Vagina (tissue), 2 donors: ENCODE measurements at regions not wholly inside any gene's neighbourhood (a gene's known extent, or its start where the extent isn't known, plus 50 kb on each side); places are given as distances from the start of the nearest gene placed in this dataset.

Experiments used
- POLR2A ChIP-seq, 2 donors: fragments of 450-650 bp; IDR thresholded peaks; one replicate each; pipeline ENCODE4 v1.6.1; 2017; ENCODE audit warnings: antibody characterized with exemption in 2 of 2, mild to moderate bottlenecking in 2 of 2, moderate library complexity in 2 of 2
- TF ChIP-seq, protein P1 (sequence below), 3 experiments: fragments of 450-650 bp in 2 of 3; fragments of 200-600 bp in 1 of 3; sonication (generic) in 1 of 3; IDR thresholded peaks; one replicate each; pipeline ENCODE4 v1.5.1; 2017 to 2019; ENCODE audit warnings: antibody characterized with exemption in 3 of 3, mild to moderate bottlenecking in 2 of 3, moderate library complexity in 2 of 3

DNA sequence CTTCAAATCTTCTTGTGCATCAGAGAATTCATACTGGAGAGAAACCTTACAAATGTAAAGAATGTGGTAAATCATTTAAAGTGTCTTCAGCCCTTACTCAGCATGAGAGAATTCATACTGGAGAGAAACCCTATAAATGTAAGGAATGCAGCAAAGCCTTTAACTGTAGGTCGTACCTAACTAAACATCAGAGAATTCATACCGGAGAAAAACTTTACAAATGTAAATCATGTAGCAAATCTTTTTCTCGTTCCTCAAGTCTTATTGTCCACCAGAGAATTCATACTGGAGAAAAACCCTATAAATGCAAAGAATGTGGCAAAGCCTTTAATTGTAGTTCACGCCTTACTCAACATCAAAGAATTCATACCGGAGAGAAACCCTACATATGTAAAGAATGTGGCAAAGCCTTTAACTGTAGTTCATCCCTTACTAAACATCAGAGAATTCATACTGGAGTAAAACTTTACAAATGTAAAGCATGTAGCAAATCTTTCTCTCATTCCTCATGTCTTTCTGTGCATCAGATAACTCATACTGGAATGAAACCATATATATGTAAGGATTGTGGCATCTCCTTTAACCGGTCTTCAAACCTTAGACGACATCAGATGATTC lies 118.5 kb upstream of the ZNF267 start:
- TF ChIP-seq, protein P1, sequence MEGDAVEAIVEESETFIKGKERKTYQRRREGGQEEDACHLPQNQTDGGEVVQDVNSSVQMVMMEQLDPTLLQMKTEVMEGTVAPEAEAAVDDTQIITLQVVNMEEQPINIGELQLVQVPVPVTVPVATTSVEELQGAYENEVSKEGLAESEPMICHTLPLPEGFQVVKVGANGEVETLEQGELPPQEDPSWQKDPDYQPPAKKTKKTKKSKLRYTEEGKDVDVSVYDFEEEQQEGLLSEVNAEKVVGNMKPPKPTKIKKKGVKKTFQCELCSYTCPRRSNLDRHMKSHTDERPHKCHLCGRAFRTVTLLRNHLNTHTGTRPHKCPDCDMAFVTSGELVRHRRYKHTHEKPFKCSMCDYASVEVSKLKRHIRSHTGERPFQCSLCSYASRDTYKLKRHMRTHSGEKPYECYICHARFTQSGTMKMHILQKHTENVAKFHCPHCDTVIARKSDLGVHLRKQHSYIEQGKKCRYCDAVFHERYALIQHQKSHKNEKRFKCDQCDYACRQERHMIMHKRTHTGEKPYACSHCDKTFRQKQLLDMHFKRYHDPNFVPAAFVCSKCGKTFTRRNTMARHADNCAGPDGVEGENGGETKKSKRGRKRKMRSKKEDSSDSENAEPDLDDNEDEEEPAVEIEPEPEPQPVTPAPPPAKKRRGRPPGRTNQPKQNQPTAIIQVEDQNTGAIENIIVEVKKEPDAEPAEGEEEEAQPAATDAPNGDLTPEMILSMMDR (IDR thresholded peaks at IDR 0.05), result no peak
- TF ChIP-seq POLR2A (IDR thresholded peaks at IDR 0.05), result no peak
